CD4-positive, alpha-beta T cell treated with Interleukin-6 for 4 hours (primary cell): ENCODE measurements at regions not wholly inside any gene's neighbourhood (a gene's known extent, or its start where the extent isn't known, plus 50 kb on each side); places are given as distances from the start of the nearest gene placed in this dataset.
"Not testable (repeated sequence)": the region's sequence is repeated elsewhere in the genome, so short reads cannot be mapped to it uniquely, and the experiment has no call there.

Source experiments
- DNase-seq: peaks from one replicate; pipeline ENCODE4 v3.0.0-alpha.2; 2020; ENCODE audit warnings: mixed read lengths

DNA sequence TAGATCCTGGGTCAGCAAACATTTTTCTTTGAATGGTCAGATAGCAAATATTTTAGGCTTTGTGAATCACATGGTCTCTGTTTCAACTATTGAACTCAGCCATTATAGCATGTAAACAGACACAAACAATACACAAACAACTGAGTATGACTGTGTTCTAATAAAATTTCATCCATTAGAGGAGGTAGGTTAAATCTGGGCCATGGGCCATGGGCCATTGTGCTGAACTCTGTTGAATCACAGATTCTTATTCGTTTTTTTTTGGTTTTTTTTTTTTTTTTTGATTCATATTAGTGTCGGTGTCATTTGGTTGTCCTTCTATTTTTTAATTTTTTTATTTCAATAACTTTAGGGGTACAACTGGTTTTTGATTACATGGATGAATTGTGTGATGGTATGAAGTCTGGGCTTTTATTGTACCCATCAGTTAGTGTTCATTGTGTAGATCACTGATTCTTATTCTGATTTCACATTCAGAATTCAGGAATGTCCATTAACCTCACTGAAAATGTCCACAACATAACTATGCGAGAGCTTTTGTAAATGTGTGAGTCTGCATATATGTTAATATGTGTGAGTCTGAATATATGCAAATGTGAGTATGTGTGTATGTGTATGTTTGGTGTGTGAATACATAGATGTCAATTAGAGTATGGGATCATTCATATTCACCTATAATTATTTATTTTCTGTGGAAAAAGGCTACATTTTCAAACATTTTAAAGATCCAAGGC, 443.7 kb upstream of the GRM3 start:
- DNase-seq = no peak

DNA sequence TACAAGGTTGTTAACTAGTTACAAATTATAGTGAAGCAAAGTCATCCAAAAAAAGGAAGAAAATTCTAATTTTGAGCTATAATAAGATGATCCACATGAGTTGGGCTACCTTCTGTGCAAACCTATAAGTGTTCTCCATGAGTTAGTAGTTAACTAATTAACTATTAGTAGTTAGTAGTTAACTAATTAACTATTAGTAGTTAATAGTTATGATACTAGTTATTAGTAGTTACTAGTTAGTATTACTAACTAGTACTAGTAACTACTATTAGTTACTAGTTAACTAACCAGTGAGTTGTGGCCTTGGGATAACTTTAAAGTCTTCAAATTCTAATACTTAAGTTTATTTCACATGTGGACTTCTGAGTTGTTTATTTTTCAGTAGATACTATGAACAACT, 453.4 kb upstream of the GRM3 start:
- DNase-seq = no peak

DNA sequence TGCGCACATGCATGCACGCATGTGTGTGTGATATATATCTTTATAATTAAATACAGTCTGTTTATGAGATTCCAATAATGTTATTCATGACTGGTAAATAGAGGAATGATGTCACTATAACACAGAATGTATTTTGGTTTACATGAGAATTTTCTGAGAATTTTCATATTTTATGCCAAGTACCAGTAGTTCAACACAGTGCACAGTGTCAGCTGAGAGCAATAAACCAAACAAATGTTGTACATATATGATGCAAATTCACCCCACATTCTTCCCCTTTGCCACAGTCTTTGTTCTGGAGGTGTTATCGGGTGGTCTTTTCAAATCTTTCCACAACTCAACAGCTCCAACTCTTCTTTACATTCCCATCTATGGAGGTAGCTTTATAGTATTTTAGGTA, 462.2 kb upstream of the GRM3 start:
- no peak for DNase-seq

DNA sequence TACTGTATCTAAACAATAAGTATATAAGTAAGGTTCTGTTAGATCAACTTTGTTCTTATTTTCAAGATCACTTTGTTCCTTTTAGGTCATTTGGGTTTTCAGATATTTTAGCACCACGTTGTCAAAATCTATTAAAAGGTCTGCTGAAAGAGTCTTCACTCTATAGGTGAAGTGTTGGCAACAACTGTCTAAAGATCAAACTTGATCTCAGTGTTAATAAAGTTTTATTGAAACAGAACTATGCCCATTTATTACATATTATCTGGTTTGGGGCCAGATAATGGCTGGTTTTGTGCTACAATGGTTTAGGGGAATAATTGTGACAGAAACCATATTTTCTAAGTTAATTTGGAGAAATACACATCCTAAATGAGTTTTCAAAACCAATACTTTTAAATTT, 478.9 kb upstream of the GRM3 start:
- no peak for DNase-seq

DNA sequence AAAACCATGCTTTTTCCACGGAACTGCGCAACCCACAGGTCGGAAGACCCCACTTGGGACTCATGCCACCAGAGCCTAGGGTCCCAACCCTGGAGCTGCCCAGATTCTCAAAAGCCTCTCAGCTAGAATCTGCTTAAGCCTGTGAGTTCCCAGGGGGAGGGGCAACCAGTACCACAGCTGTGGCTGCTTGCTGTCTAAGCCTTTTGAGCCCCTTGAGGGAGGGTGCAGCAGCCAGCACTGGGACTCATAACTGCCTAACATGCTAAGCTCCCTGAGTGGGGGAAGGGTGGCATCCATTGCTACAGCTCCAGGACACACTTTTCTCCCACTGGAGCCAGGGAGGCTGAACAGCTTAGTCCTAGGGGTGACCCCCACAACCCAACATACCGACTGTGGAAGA, 485.6 kb upstream of the GRM3 start:
- no peak for DNase-seq

DNA sequence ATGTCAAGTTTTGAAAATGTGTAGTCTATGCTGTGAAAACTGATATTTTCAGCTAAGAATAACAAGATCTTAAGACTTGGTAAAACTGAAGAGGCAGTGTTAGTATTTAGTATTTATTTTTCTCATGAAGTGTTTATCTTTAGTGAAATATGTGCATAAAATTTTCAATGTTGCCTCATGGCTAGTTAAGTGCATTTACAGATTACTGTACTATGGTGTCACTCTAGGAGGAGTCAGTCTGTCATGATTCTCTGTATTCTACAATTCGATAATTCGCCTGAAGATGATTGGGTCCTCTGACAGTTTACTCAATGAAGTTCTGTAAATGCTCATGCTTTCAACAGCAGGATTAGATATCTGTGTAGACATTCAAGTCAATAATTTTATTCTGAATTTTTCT, 488.1 kb upstream of the GRM3 start:
- DNase-seq = no peak

DNA sequence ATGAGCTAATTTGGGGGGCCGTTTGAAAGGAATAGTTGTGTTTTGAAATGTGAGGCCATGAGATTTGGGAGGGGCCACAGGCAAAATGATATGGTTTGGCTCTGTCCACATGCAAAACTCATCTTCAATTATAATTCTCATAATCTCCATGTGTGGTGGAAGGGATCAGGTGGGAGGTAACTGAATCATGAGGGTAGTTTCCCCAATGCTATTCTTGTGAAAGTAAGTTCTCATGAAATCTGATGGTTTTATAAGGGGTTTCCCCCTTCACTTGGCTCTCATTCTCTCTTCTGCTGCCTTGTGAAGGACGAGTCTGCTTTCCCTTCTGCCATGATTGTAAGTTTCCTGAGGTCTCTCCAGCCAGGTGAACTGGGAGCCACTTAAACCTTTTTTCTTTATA, 490.8 kb upstream of the GRM3 start:
- no peak for DNase-seq

DNA sequence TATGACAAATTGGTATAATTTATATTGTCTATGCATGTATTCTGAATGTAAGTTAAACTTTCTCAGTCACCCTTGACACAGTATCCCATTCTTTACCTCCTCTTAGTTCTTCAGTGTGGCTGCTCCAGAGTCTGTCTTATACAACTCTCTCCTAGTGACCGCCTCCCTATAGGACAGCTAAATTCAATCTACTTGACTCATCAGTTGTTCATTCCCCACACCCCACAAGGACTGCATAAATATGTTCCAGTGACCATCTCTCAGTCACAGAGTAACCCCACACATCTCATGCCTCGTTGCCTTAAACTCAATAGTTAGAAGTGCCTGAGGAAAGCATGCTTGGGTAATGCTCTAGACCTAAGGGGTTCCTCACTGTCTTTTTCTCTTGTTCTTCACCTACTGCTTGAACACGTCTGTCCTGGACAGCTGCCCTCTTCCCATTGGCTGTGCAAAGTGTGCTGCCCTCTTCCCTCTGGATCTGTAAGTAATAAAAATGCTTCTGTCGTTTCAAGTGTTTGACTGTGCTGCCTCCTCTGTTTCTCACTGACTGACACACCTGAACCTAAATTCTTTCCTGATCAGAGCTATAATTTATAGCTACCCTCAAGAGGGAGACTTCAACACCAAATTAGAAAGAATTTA, 494.6 kb upstream of the GRM3 start:
- DNase-seq = no peak

DNA sequence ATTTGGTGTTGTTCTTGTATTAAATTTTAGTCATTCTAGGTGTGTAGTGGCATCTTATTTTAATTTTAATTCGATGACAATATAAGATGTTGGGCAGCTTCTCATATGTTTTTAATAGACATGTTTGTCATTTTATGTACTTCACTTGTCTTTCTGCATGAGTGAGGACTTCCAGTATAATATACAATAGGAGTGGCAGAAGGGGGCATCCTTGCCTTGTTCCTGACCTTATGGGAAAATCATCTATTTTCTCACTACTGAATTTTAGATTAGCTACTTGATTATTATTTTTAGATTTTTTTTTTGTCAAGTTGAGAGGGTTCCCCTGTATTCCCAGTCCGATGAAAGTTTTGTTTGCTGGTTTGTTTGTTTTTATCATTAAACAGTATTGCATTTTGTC, 495.2 kb upstream of the GRM3 start:
- no peak for DNase-seq

DNA sequence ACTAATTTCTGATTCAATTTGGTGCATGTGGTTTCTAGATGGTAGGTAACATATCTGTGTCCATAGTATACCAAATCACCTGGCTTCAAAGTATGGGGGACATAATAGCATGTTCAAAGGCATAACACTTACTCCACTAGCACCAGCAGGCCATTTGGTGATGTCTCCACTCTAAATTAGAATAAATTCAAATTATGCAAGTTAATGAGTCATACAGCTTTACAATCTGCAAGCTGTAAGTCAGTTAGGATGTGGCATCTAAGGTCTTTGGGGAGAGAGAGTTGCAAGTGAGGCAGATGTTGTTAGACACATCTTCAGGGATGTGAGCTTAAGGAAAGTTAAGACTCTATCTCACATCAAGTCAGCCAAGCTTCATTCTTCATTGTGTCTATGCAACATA, 506.4 kb upstream of the GRM3 start:
- DNase-seq = no peak

DNA sequence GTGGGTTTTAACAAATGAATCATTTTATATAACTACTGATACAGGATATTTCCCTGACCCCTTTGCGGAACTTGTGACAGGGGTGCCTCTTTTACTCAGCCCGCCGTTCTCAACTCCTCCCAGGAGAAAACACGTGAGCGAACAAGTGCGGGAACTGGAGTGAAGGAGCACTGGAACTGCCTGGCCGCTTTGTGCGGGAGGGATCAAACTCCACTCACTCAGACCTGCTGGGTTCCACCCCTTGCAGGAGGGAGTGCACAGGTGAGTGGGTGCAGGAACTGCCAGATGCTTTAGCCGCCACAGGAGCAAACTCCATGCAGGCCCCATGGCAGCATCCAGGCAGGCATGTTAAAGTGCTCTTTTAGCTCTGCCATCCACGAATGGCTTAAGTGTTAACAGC, 513.4 kb upstream of the GRM3 start:
- no peak for DNase-seq

DNA sequence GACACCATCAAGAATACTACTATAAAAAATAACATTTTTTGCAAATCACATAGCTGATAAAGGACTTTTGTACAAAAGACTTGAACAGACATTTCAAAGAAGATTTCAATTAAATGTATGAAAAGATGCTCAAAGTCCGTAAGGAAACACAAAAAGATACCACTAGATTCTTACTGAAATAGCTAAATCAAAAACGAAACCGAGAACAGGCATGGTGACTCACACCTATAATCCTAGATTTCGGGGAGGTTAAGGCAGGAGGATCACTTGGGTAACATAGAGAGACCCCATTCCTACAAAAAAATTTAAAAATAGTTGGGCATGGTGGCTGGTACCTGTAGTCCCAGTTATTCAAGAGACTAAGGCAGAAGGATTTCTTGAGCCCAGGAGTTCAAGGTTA, 520.2 kb upstream of the GRM3 start:
- DNase-seq = no peak

DNA sequence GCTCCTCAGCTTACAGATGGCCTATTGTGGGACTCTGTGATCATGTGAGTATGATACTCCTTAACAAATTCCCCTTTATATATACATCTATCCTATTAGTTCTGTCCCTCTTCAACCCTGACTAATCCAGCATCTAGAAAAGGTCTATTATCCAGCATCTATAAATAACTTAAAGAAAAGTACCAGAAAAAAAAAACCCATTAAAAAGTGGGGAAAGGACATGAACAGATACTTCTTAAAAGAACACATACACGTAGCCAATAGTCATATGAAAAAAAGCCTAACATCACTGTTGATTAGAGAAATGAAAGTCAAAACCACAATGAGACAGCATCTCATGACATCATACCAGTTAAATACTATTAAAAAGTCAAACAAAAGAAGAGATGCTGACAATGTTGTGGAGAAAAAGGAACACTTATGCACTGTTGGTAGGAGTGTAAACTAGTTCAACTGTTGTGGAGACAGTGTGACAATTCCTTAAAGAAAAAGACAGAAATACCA, 549.5 kb upstream of the GRM3 start:
- DNase-seq = no peak

DNA sequence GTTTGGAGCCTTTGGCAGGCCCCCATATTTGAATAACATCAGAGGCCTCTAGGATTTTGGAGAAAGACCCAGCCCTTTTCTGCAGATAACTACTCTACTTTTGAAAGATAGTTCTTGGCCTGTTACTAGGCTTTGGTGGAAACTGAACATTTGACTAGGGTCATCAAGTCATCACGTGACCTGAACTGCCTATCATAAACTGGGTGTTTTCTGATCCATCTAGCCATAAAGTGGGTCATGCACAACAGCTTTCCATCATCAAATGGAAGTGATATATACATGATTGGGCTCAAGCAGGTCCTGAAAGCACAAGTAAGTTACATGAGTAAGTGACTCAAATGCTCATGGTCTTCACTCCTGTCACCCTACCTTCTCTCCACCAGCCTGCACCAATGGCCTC, 552.3 kb upstream of the GRM3 start:
- DNase-seq = no peak

DNA sequence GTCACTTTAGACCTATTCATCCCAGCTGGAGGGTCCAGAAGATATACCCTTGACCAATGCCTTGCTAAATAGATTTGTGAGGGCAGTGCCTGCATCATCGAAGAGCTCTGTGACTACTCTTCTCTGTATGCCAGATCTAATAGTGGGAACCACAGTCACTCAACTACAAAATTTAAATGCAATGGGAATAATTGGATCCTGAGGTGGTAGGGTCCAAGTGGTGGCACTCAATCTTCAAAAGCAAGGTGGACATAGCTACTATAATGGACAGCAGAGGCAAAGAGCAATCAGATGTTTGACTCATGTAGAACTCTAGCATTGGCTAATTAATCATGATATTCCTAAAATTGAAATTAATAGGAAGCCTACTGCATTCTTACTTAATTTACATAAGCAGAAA, 554.3 kb upstream of the GRM3 start:
- no peak for DNase-seq

DNA sequence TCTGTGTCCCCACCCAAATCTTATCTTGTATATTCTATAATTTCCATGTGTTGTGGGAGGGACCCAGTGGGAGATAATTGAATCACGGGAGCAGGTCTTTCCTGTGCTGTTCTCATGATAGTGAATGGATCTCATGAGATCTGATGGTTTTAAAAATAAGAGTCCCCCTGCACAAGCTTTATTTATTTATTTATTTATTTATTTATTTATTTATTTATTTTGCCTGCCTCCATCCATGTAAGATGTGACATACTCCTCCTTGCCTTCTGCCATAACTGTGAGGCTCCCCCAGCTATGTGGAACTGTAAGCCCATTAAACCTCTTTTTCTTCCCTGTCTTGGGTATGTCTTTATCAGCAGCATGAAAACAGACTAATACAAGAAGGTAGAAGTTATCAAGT, 579.1 kb upstream of the GRM3 start:
- not testable (repeated sequence) for DNase-seq

DNA sequence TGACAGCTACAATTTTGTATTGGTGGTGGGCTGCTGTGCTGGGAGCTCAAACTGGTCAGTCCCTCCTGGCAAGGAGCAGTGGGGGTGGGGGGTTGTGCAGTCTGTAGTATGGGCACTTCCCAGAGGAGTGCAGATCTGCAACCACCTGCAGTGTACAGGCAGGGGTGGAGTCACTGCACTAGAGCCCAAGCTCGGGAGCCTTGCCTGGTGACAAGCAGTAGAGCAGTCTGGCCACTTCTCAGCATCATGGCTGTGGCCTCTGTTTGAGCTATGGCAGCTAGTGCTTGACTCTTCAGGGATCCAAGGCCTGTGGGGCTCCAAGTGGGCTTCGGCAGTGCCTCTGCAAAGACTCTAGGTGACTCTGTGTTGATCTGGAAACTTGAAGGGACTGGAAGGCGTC, 585.1 kb upstream of the GRM3 start:
- no peak for DNase-seq

DNA sequence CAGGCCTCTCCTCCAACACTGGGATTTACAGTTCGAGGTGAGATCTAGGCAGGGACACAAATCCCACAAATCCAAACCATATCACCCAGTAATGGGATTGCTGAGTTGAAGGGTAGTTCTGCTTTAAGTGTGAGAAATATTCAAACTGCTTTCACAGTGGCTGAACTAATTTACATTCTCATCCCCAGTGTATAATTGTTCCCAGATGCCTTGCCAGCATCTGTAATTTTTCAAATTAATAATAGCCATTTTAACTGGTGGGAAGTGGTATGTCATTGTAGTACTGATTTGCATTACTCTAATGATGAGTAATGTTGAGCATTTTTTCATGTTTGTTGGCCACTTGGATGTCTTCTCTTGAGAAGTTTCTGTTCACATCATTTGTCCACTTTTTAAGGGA, 592.8 kb upstream of the GRM3 start:
- DNase-seq = no peak

DNA sequence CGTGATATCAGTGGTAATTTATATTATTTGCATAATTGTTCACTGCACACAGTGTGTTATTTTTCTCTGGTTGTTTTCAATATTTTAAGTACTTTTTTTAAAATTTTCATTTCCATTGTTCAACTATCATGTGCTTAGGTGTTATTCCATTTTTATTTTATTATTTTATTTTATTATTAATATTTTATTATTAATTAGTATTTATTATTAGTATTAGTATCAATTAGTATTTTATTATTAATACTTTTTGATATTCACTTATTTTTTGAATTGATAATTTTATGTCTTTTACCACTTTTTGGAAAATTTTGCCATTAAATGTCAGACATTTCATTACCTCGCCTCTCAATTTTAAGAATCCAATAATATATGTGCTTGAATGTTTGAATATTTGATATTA, 593.8 kb upstream of the GRM3 start:
- DNase-seq = no peak

DNA sequence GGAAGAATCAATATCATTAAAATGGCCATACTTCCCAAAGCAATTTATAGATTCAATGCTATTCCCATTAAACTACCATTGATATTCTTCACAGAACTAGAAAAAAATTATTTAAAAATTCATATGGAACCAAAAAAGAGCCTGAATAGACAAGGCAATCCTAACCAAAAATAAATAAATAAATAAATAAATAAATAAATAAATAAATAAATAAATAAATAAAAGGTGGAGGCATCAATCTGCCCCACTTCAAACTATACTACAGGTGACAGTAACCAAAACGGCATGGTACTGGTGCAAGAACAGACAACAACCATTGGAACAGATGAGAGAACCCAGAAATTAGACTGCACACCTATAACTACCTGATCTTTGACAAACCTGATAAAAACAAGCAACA, 598.5 kb upstream of the GRM3 start:
- not testable (repeated sequence) for DNase-seq

DNA sequence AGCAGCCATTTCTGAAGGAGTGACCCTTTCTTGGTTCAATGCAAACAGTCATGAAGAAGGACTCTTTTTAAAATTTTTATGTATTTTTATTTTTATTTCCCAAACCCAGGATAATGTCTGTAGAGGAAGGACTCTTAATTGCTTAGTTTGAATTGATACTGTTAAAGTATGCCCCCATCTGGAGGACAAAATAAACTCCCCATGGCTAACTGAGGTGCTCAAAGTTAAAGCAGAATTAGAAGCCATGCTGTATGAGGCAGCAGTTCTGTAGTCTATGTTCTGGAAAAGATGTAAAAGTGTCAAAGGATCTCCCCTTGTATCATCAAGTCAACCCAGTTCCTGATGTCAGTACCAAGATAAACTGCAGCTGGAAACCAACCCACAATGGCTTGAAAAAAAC, 617.9 kb upstream of the GRM3 start:
- DNase-seq = no peak

DNA sequence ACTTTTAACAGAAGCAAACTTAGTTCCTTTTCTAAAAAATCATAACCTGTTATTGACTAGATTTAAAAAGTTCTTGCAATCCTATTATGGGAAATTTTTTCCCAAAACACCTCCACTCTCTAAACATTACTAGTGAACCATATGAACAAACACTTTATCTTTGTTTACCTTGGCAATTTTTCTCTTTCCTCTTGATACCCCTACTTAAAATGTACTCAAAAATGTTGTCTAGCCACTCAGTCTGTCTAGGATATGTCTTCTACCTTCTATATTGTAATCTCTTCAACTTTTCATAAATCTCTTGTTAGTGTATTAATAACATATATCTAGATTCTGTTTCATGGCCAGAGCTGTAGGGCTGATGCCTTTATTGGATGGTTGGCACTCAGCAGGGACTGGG, 630.0 kb upstream of the GRM3 start:
- no peak for DNase-seq

DNA sequence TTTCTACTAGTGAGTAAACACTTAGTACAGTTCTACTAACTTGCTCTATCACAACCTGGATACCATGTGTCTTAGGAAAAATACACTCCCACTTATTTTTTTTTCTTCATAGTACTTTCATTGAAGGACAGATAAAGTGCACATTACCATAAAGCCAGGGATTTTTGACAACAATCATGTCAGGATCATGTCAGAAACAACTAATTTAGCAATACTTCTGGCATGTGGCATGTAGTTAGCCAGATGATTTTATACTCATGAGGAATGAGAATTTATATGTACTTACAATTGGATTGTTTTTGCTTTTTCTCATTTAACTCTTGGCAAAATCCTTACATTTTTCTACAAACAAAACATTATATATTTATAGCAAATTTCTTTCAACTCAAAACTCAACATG, 630.7 kb upstream of the GRM3 start:
- no peak for DNase-seq

DNA sequence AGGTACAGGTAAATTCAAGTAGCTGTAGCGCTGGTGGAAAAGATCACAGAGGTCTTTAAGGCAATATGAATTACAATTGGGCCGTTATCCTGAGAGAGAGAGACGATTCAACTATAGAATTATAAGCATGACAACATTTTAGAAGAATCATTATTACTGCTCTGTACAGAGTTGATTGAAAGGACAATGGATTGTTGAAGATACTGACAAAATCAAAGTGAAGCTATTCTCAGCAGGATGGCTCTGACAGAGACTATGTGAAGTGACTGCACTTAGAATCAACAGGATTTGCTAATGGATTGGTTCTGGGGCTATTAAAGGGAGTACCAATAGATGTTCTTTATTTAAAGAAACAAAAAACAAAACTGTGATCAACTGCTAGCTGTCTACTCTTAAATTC, 634.8 kb upstream of the GRM3 start:
- no peak for DNase-seq

DNA sequence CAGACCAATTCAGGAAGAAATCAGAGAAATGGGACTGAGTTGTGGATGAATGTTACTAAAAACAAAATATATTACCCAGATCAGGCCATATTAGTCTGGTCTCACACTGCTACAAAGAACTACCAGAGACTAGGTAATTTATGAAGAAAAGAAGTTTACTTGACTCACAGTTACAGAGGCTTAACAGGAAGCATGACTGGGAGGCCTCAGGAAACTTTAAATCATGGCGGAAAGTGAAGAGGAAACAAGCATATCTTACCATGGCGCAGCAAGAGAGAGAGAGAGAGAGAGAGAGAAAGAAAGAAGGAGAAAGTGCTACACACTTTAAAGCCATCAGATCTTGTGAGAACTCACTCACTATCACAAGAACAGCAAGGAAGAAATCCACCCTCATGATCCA, 636.8 kb upstream of the GRM3 start:
- no peak for DNase-seq
